ENCODE measurements at regions not wholly inside any gene's neighbourhood (a gene's known extent, or its start where the extent isn't known, plus 50 kb on each side); places are given as distances from the start of the nearest gene placed in this dataset.

DNA sequence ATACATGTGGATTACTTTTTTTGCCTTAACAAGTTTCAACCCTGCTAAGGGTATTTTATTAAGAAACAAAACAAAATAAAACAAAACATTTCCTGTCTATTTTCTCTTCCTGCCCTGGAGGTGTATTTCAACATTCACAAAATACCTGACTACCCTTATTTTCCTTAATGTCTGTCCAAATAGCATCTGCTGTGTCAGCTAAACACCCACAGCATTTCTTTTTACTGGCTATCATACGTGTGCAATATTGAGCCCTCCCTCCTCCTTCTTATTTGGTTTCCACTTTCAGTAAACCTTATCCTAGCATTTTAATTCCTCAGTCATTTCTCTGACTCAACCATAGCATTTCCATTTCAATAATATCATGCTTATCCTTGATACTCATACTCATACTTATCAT, 1420.0 kb upstream of the ZEB2 start:
- TF ChIP-seq EZH2phosphoT487 (IDR thresholded peaks at IDR 0.05; ENCODE audit: borderline replicate concordance) (no peak), POLR2A (IDR thresholded peaks at IDR 0.05; ENCODE audit: borderline replicate concordance, extremely low read depth, insufficient read depth, insufficient read length) (no peak), EZH2 (IDR thresholded peaks at IDR 0.05) (no peak), ZNF274 (IDR thresholded peaks at IDR 0.05; ENCODE audit: low read depth, low read length) (no peak), RAD21 (IDR thresholded peaks at IDR 0.05; ENCODE audit: low read depth) (no peak), SP1 (IDR thresholded peaks at IDR 0.05; ENCODE audit: low read depth) (no peak), FOSL1 (IDR thresholded peaks at IDR 0.05; ENCODE audit: low read depth) (no peak), SIN3A (IDR thresholded peaks at IDR 0.05; ENCODE audit: low read depth) (no peak), YY1 (IDR thresholded peaks at IDR 0.05; ENCODE audit: extremely low read depth, insufficient replicate concordance, low read depth, low read length) (no peak), TCF7L2 (IDR thresholded peaks at IDR 0.05; ENCODE audit: borderline replicate concordance, extremely low read depth, insufficient read depth, insufficient read length) (no peak), POLR2AphosphoS5 (IDR thresholded peaks at IDR 0.05; ENCODE audit: low read depth, low read length) (no peak), EGR1 (IDR thresholded peaks at IDR 0.05; ENCODE audit: low read depth) (no peak)
- TF ChIP-seq, protein P1, sequence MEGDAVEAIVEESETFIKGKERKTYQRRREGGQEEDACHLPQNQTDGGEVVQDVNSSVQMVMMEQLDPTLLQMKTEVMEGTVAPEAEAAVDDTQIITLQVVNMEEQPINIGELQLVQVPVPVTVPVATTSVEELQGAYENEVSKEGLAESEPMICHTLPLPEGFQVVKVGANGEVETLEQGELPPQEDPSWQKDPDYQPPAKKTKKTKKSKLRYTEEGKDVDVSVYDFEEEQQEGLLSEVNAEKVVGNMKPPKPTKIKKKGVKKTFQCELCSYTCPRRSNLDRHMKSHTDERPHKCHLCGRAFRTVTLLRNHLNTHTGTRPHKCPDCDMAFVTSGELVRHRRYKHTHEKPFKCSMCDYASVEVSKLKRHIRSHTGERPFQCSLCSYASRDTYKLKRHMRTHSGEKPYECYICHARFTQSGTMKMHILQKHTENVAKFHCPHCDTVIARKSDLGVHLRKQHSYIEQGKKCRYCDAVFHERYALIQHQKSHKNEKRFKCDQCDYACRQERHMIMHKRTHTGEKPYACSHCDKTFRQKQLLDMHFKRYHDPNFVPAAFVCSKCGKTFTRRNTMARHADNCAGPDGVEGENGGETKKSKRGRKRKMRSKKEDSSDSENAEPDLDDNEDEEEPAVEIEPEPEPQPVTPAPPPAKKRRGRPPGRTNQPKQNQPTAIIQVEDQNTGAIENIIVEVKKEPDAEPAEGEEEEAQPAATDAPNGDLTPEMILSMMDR (IDR thresholded peaks at IDR 0.05 in 2 of 3, conservative IDR thresholded peaks at IDR 0.05 in 1 of 3; ENCODE audit: borderline replicate concordance in 1 of 3, insufficient read depth in 1 of 3, low read depth in 2 of 3, low read length in 2 of 3): no peak
- TF ChIP-seq, protein P2, sequence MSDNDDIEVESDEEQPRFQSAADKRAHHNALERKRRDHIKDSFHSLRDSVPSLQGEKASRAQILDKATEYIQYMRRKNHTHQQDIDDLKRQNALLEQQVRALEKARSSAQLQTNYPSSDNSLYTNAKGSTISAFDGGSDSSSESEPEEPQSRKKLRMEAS (IDR thresholded peaks at IDR 0.05): no peak
